GM21515 (cell line): ENCODE measurements at regions not wholly inside any gene's neighbourhood (a gene's known extent, or its start where the extent isn't known, plus 50 kb on each side); places are given as distances from the start of the nearest gene placed in this dataset.

Source experiments
- ATAC-seq: cut with Tn5 transposase; IDR thresholded peaks from one replicate; pipeline ENCODE4 v1.9.1; 2021; ENCODE audit not compliant: unreplicated experiment

- ATAC-seq = no peak
Observed at GRCh38 chr3:124429129-124429815, 301.0 kb upstream of the UMPS start.

- no peak for ATAC-seq
Observed at GRCh38 chr3:124431331-124431994, 298.8 kb upstream of the UMPS start.

- ATAC-seq = no peak
Observed at GRCh38 chr3:124434176-124434575, 296.1 kb upstream of the UMPS start.

GRCh38 chr3:124435467-124435866, 294.8 kb upstream of the UMPS start:
- no peak for ATAC-seq

GRCh38 chr3:124438813-124439212, 291.4 kb upstream of the UMPS start:
- no peak for ATAC-seq

DNA sequence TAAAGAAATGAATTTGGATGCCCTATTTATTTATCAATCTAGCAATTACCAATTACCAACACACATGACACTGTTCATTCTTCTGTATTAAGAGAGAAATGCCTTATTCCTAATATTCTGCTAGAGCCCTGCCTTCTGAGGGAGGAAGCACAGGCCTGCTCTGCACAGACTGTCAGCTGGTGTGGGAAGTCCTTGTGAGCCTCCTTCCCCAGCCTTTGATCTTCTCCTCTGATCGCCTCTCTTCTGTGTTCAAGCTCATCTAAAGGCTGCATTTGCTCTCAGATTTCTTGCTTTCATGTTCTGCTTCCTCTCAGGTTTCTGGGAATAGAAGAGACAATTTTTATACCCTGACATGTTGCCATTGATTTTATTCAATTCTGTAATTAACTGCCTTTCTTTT, 290.6 kb upstream of the UMPS start:
- ATAC-seq = no peak

DNA sequence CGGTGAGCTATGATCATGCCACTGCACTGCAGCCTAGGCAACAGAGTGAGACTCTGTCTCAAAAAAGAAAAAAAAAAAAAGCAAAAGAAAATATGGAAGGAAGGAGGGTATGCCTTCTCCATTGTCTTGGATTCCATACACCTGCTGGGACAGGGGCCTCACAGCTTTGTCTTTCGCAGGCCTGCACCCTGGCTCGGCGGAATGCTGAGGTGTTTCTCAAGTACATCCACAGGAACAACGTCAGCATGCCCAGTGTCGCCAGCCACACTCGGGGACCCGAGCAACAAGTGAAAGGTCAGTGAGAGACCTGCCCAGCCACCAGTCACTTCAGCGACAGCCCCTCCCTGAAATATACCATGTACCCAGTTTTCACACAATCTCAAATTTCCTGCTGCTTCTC, 288.5 kb upstream of the UMPS start:
- no peak for ATAC-seq

GRCh38 chr3:124442463-124442862, 287.8 kb upstream of the UMPS start:
- ATAC-seq = no peak

GRCh38 chr3:124443446-124443845, 286.8 kb upstream of the UMPS start:
- ATAC-seq = no peak

DNA sequence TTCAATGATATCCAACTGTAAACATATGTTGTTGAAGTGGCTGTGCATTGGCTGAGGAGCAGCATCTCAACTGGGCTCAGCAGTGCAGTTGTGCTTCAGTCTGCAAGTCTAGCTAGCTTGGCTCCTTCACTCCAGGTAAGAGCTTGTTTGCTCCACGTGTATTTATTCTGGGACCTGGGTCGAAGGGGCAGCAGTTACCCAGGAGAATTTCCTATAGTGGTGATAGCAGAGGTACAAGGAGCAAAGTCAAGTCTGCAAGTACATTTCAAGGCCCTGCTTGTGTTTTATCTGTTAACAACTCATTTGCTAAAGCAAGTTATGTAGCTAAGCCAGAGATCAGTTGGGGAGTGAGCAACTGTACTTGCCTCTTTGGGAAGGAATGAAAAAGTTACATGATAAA, 286.2 kb upstream of the UMPS start:
- ATAC-seq = no peak

DNA sequence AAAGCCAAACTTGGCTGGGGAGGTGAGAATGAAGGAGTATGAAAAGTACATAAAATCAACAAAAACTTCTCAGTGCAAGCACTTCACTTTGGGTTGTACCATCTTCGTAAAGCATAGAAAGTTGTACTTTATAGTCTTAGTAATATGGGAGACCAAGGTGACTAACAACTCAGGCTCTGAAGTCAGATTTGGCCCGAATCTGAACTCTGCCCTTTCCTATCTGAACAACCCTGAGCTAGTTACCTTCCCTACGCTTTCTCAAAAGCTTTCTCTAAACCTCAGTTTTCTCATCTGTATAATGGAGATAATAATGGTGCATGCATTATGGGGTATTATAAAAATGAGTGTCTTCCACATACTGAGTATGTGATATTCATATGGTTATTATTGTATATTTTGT, 285.4 kb upstream of the UMPS start:
- no peak for ATAC-seq

- no peak for ATAC-seq
Observed at GRCh38 chr3:124447845-124448244, 282.4 kb upstream of the UMPS start.

- no peak for ATAC-seq
Observed at GRCh38 chr3:124448954-124449353, 281.3 kb upstream of the UMPS start.

- no peak for ATAC-seq
Observed at GRCh38 chr3:124450366-124450765, 279.9 kb upstream of the UMPS start.

GRCh38 chr3:124451630-124452317, 278.5 kb upstream of the UMPS start:
- no peak for ATAC-seq

GRCh38 chr3:124453189-124453588, 277.1 kb upstream of the UMPS start:
- no peak for ATAC-seq

- ATAC-seq = no peak
Observed at GRCh38 chr3:124455891-124456290, 274.4 kb upstream of the UMPS start.

GRCh38 chr3:124456506-124456905, 273.7 kb upstream of the UMPS start:
- no peak for ATAC-seq

DNA sequence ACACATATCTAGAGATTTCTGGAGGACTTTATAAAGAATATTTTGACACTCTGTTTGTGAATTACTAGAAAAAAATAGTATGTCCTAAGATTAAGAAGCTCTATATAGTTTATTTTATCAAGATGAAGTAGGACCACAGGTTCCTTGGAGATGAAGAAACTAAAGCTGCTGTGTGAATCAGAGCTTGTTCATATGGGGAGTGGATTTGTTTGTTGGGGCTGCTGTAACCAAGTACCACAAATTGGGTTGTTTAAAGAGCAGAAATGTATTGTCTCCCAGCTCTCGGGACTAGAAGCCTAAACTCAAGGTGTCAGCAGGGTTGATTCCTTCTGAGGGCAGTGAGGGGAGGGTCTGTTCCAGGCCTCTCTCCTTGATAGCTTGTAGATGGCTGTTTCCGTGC, 270.6 kb upstream of the UMPS start:
- no peak for ATAC-seq

DNA sequence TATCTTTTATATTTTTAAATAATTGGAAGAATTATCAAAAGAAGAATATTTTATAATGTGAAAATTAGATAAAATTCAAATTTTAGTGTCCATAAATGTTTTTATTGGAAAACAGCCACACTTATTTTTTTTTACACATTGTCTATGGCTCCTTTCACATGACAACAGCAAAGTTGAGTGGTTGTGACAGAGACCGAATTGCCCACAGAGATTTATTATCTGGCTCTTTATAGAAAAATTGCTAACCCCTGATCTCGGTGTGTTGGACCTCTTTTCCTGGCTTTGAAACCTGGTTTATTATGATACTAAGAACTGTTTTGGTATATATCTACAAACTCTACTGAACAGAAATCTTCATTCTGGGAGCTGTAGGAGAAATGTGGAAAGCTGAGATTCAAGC, 269.1 kb upstream of the UMPS start:
- no peak for ATAC-seq

DNA sequence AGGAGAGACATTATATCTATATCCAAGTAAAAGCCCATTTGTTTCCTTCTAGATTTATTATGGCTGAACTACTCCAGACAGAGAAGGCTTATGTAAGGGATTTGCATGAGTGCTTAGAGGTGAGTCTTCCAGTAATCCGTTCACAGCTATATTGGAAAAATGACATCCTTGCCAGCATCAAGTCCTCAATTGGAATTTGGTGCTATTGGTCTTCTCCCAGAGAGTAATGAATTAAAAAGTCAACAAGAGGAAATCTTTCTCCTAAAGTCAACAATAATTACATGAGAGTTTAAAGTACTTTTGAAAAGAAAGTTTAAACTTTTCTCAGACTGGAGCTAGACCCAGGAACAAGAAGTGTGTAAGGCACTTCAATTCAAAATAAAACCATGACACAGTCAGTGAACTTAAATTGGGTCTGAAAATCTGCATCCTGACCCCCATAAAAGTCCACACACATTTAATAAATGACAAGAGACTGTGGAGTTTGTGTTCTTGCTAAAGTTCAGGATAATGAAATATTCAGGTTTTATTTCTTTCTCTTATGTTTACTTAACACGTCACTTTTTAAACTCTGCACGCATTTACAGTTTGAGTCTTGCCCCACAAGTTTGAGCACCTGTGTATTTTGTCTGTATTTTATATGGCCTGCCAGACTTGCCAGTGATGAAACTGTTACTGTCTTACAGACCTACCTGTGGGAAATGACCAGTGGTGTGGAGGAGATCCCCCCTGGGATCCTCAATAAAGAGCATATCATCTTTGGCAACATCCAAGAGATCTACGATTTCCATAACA, 268.2 kb upstream of the UMPS start:
- ATAC-seq = no peak

DNA sequence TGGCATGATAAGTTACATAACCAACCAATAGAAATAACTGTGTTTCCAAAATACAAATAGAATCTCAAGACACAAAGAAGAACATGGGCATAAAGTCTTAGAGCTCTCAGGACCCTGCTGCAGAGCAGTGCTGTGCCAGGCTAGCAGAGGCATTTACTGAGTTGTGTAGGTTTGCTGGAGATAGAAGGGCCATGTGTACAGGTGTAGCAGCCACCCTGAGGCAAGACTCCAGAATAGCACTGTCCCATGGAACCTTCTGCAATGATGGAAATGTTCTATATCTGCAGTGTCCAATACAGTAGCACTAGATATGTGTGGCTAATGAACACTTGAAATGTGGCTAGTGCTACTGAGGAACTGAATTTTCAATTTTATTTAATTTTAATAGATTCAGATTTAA, 267.0 kb upstream of the UMPS start:
- ATAC-seq = no peak
